CD4-positive, alpha-beta T cell (primary cell): ENCODE measurements at regions not wholly inside any gene's neighbourhood (a gene's known extent, or its start where the extent isn't known, plus 50 kb on each side); places are given as distances from the start of the nearest gene placed in this dataset.

Source experiments
- ATAC-seq: fragments of 200-7000 bp; cut with Tn5 transposase; one replicate; pipeline ENCODE4 v1.10.0; 2022; ENCODE audit warnings: mild to moderate bottlenecking; ENCODE audit not compliant: poor library complexity
- CTCF ChIA-PET: fragments of 350-600 bp; sonication (Branson Sonifier 250); formaldehyde crosslinking; loops from one replicate; lab custom pipeline; 2021; ENCODE audit warnings: antibody characterized with exemption, inconsistent platforms; lab: Charles Lee
- POLR2A ChIA-PET: fragments of 350-600 bp; sonication (Branson Sonifier 250); formaldehyde crosslinking; loops from one replicate; lab custom pipeline; 2021; ENCODE audit warnings: antibody characterized with exemption, inconsistent platforms; lab: Charles Lee
- DNase-seq, 14 experiments: peaks; one replicate each; pipeline ENCODE4 v3.0.0-alpha.2; 2013 to 2020; ENCODE audit warnings: mixed read lengths in 2 of 14
- H3K27ac ChIP-seq, 2 donors: one replicate each; pipeline versions ENCODE4 v1.5.1 to v1.7.0; 2013; ENCODE audit warnings: low read length in 2 of 2, low read depth in 1 of 2, mild to moderate bottlenecking in 1 of 2
- H3K27me3 ChIP-seq, 2 experiments: 1 replicate in 1 of 2; 2 replicates in 1 of 2; pipeline versions ENCODE4 v1.6.1 to v1.7.0; 2013; ENCODE audit warnings: low read length in 2 of 2, control low read depth in 1 of 2, mild to moderate bottlenecking in 1 of 2, moderate library complexity in 1 of 2; ENCODE audit not compliant: insufficient read depth in 2 of 2, control insufficient read depth in 1 of 2
- H3K36me3 ChIP-seq: one replicate; pipeline ENCODE4 v1.6.1; 2013; ENCODE audit warnings: low read length, control low read depth; ENCODE audit not compliant: insufficient read depth
- H3K4me1 ChIP-seq: one replicate; pipeline ENCODE4 v1.6.1; 2013; ENCODE audit warnings: low read length, control low read depth; ENCODE audit not compliant: insufficient read depth
- H3K4me3 ChIP-seq: one replicate; pipeline ENCODE4 v1.5.1; 2013; ENCODE audit warnings: mild to moderate bottlenecking, low read length, moderate library complexity
- H3K9me3 ChIP-seq, 2 experiments: 1 replicate in 1 of 2; 2 replicates in 1 of 2; pipeline versions ENCODE4 v1.6.1 to v1.7.0; 2013; ENCODE audit warnings: low read length in 2 of 2, mild to moderate bottlenecking in 2 of 2, control low read depth in 1 of 2, moderate library complexity in 1 of 2; ENCODE audit not compliant: control insufficient read depth in 1 of 2, insufficient read depth in 1 of 2
- H3K27ac Mint-ChIP-seq: one replicate; pipeline ENCODE4 v1.8.0; 2020; ENCODE audit warnings: mixed read lengths
- H3K27me3 Mint-ChIP-seq: one replicate; pipeline ENCODE4 v1.8.0; 2021; ENCODE audit warnings: mixed read lengths
- H3K36me3 Mint-ChIP-seq: one replicate; pipeline ENCODE4 v1.8.0; 2021; ENCODE audit warnings: low read depth, mixed read lengths
- H3K4me1 Mint-ChIP-seq: one replicate; pipeline ENCODE4 v1.8.0; 2021; ENCODE audit warnings: low read depth, mixed read lengths
- H3K4me3 Mint-ChIP-seq: one replicate; pipeline ENCODE4 v1.8.0; 2020; ENCODE audit warnings: mild to moderate bottlenecking, mixed read lengths
- H3K9me3 Mint-ChIP-seq: one replicate; pipeline ENCODE4 v1.8.0; 2020; ENCODE audit warnings: mixed read lengths
- intact Hi-C, 2 experiments: fragments of 100-400 bp; cut with DNase I in 1 of 2; cut with micrococcal nuclease in 1 of 2; formaldehyde crosslinking; loops; one replicate each; pipeline versions ENCODE4 v1.15.1 to v1.9.0; 2023 to 2025; cut with DNase I, micrococcal nuclease
- TF ChIP-seq, protein P1 (sequence below): fragments of 200-600 bp; IDR thresholded peaks from one replicate; pipeline ENCODE4 v1.8.0; 2022; ENCODE audit warnings: antibody characterized with exemption, mild to moderate bottlenecking

GRCh38 chr2:51960281-51960680 lies 928.3 kb upstream of the NRXN1 start:
- CTCF ChIA-PET = no interaction called here
- no peaks in the 10 kb centered on the region for H3K4me1 ChIP-seq
- Mint-ChIP-seq H3K27ac (no peak overlapping the region), H3K27me3 (no peaks in the 10 kb centered on the region), H3K9me3 (peaks cover 2% of the 10 kb centered on the region), H3K4me3 (no peak overlapping the region), H3K4me1 (no peaks in the 10 kb centered on the region), H3K36me3 (no peaks in the 10 kb centered on the region)
- TF ChIP-seq, protein P1, sequence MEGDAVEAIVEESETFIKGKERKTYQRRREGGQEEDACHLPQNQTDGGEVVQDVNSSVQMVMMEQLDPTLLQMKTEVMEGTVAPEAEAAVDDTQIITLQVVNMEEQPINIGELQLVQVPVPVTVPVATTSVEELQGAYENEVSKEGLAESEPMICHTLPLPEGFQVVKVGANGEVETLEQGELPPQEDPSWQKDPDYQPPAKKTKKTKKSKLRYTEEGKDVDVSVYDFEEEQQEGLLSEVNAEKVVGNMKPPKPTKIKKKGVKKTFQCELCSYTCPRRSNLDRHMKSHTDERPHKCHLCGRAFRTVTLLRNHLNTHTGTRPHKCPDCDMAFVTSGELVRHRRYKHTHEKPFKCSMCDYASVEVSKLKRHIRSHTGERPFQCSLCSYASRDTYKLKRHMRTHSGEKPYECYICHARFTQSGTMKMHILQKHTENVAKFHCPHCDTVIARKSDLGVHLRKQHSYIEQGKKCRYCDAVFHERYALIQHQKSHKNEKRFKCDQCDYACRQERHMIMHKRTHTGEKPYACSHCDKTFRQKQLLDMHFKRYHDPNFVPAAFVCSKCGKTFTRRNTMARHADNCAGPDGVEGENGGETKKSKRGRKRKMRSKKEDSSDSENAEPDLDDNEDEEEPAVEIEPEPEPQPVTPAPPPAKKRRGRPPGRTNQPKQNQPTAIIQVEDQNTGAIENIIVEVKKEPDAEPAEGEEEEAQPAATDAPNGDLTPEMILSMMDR = no peak
- H3K27me3 ChIP-seq = no peaks in the 10 kb centered on the region
- no peak overlapping the region for H3K27ac ChIP-seq
- intact Hi-C loops = no loop called here
- no peak overlapping the region for H3K4me3 ChIP-seq
- peaks cover 0 to 4% of the 10 kb centered on the region in 2 experiments for H3K9me3 ChIP-seq
- no peak for DNase-seq
- ATAC-seq = no peak
- H3K36me3 ChIP-seq = no peaks in the 10 kb centered on the region
- POLR2A ChIA-PET = no interaction called here

GRCh38 chr2:51959696-51960095 lies 927.8 kb upstream of the NRXN1 start:
- Mint-ChIP-seq H3K9me3 (peaks cover 3% of the 10 kb centered on the region), H3K4me3 (no peak overlapping the region), H3K36me3 (no peaks in the 10 kb centered on the region), H3K4me1 (no peaks in the 10 kb centered on the region), H3K27me3 (no peaks in the 10 kb centered on the region), H3K27ac (no peak overlapping the region)
- no peak for DNase-seq
- TF ChIP-seq, protein P1 = no peak
- intact Hi-C loops = no loop called here
- H3K9me3 ChIP-seq = peaks cover 0 to 8% of the 10 kb centered on the region in 2 experiments
- no peak for ATAC-seq
- ChIA-PET POLR2A (no interaction called here), CTCF (no interaction called here)
- H3K4me1 ChIP-seq = no peaks in the 10 kb centered on the region
- no peak overlapping the region for H3K4me3 ChIP-seq
- no peaks in the 10 kb centered on the region for H3K36me3 ChIP-seq
- H3K27ac ChIP-seq = no peak overlapping the region
- H3K27me3 ChIP-seq = no peaks in the 10 kb centered on the region

- H3K27ac Mint-ChIP-seq = no peak overlapping the region
- H3K9me3 Mint-ChIP-seq = peaks cover 14% of the 10 kb centered on the region
- Histone ChIP-seq H3K9me3 (peaks cover 8 to 9% of the 10 kb centered on the region in 2 experiments), H3K4me1 (no peaks in the 10 kb centered on the region), H3K4me3 (no peak overlapping the region), H3K27me3 (no peaks in the 10 kb centered on the region), H3K27ac (no peak overlapping the region), H3K36me3 (no peaks in the 10 kb centered on the region)
- H3K4me3 Mint-ChIP-seq = no peak overlapping the region
- POLR2A ChIA-PET = no interaction called here
- H3K4me1 Mint-ChIP-seq = no peaks in the 10 kb centered on the region
- DNase-seq (no peak), ATAC-seq (no peak)
- no peaks in the 10 kb centered on the region for H3K36me3 Mint-ChIP-seq
- TF ChIP-seq, protein P1 = no peak
- H3K27me3 Mint-ChIP-seq = no peaks in the 10 kb centered on the region
- CTCF ChIA-PET = no interaction called here
- intact Hi-C loops = no loop called here
Observed at GRCh38 chr2:51953931-51954330, 922.0 kb upstream of the NRXN1 start.
